ENCODE measurements at regions not wholly inside any gene's neighbourhood (a gene's known extent, or its start where the extent isn't known, plus 50 kb on each side); places are given as distances from the start of the nearest gene placed in this dataset.

- TF ChIP-seq POLR2AphosphoS5 (IDR thresholded peaks at IDR 0.05): no peak
- TF ChIP-seq SMC3 (conservative IDR thresholded peaks at IDR 0.05; ENCODE audit: poor library complexity): no peak
- TF ChIP-seq EP300 (conservative IDR thresholded peaks at IDR 0.05; ENCODE audit: poor library complexity, severe bottlenecking): no peak
- no peak for TF ChIP-seq TAF1 (IDR thresholded peaks at IDR 0.05; ENCODE audit: low read depth)
- no peak for TF ChIP-seq CTCF (IDR thresholded peaks at IDR 0.05; ENCODE audit: poor library complexity, severe bottlenecking)
Measured at GRCh38 chr7:32153006-32153405, 82.8 kb upstream of the PDE1C start.

Data from neural cell (in vitro differentiated cells).